HCT116 (cell line): ENCODE measurements at regions not wholly inside any gene's neighbourhood (a gene's known extent, or its start where the extent isn't known, plus 50 kb on each side); places are given as distances from the start of the nearest gene placed in this dataset.

ENCODE experiments used
- ATAC-seq: fragments of 200-7000 bp; cut with Tn5 transposase; 2 replicates; pipeline ENCODE4 v1.9.1; 2020; ENCODE audit warnings: mild to moderate bottlenecking, moderate library complexity
- BruUV-seq: library from RNA; stranded (reverse); fragments of 400-500 nt; replicated peaks from 2 replicates; lab custom pipeline; 2021; lab: Mats Ljungman, UMichigan
- CTCF ChIA-PET: fragments of 300-600 bp; sonication (Branson Sonifier 250); formaldehyde crosslinking; loops from one replicate; lab custom pipeline; 2021; ENCODE audit warnings: antibody characterized with exemption; lab: Charles Lee
- POLR2A ChIA-PET: fragments of 300-600, 350-600 bp; sonication (Branson Sonifier 250); formaldehyde crosslinking; loops from one replicate; lab custom pipeline; 2021; ENCODE audit warnings: antibody characterized with exemption; lab: Charles Lee
- RAD21 ChIA-PET, 2 experiments: fragments of 300-600 bp; sonication (Branson Sonifier 250); formaldehyde crosslinking; loops; one replicate each; lab custom pipeline; 2023; ENCODE audit warnings: low total read pairs in 2 of 2; ENCODE audit not compliant: uncharacterized antibody in 2 of 2, unreplicated experiment in 2 of 2, low non-redundant PET in 1 of 2; lab: Charles Lee
- DNase-seq: peaks from one replicate; pipeline ENCODE4 v3.0.0-alpha.2; 2010; ENCODE audit warnings: low read depth, low spot score
- H2AFZ ChIP-seq: fragments of 200-600 bp; shearing (Covaris generic), sonication (generic); 2 replicates; pipeline ENCODE4 v1.6.1; 2017; ENCODE audit warnings: low read depth, mixed run types, mixed read lengths, antibody characterized with exemption, low read length; ENCODE audit not compliant: poor library complexity, severe bottlenecking
- H3K27ac ChIP-seq: 2 replicates; pipeline ENCODE4 v1.5.1; 2012; ENCODE audit warnings: low read depth, low read length
- H3K27me3 ChIP-seq: fragments of 200-600 bp; sonication (generic); 2 replicates; pipeline ENCODE4 v1.6.1; 2016; ENCODE audit warnings: mixed run types, low read length, mixed read lengths; ENCODE audit not compliant: insufficient read depth
- H3K36me3 ChIP-seq, 2 experiments: fragments of 200-500 bp in 1 of 2; fragments of 200-600 bp in 1 of 2; sonication (Bioruptor generic) in 1 of 2; sonication (generic) in 1 of 2; 2 replicates each; pipeline versions ENCODE4 v1.5.1 to v1.6.1; 2014 to 2016; ENCODE audit warnings: low read length in 2 of 2, inconsistent platforms in 1 of 2, mixed read lengths in 1 of 2, mixed run types in 1 of 2; ENCODE audit not compliant: insufficient read depth in 2 of 2, control insufficient read depth in 1 of 2
- H3K4me1 ChIP-seq, 2 experiments: fragments of 200-600 bp in 1 of 2; sonication (generic) in 1 of 2; 2 replicates each; pipeline versions ENCODE4 v1.5.1 to v1.6.1; 2012 to 2017; ENCODE audit warnings: low read length in 2 of 2, inconsistent platforms in 1 of 2, mild to moderate bottlenecking in 1 of 2, mixed read lengths in 1 of 2, mixed run types in 1 of 2, moderate library complexity in 1 of 2; ENCODE audit not compliant: insufficient read depth in 2 of 2, control insufficient read depth in 1 of 2
- H3K4me2 ChIP-seq: fragments of 200-600 bp; sonication (generic); 2 replicates; pipeline ENCODE4 v1.6.1; 2017; ENCODE audit warnings: mixed run types, low read length, mixed read lengths
- H3K4me3 ChIP-seq, 2 experiments: fragments of 200-600 bp in 1 of 2; sonication (generic) in 1 of 2; replicated peaks in 1 of 2; 2 replicates each; pipeline ENCODE4 v1.5.1; 2011 to 2016; ENCODE audit warnings: low read length in 2 of 2, control low read depth in 1 of 2, low read depth in 1 of 2, mild to moderate bottlenecking in 1 of 2, mixed read lengths in 1 of 2, mixed run types in 1 of 2
- H3K79me2 ChIP-seq: fragments of 200-600 bp; sonication (generic); 2 replicates; pipeline ENCODE4 v1.6.1; 2017; ENCODE audit warnings: mild to moderate bottlenecking, mixed run types, low read length, moderate library complexity, mixed read lengths; ENCODE audit not compliant: insufficient read depth
- H3K9ac ChIP-seq: fragments of 200-600 bp; sonication (generic); 2 replicates; pipeline ENCODE4 v1.6.1; 2016; ENCODE audit warnings: low read length, mixed read lengths
- H3K9me2 ChIP-seq: fragments of 200-600 bp; sonication (generic), shearing (Covaris generic); 2 replicates; pipeline ENCODE4 v1.6.1; 2017; ENCODE audit warnings: mixed run types, mild to moderate bottlenecking, moderate library complexity; ENCODE audit not compliant: insufficient read depth
- H3K9me3 ChIP-seq, 2 experiments: fragments of 200-500 bp in 1 of 2; fragments of 200-600 bp in 1 of 2; sonication (Bioruptor generic) in 1 of 2; sonication (generic) in 1 of 2; 2 replicates each; pipeline ENCODE4 v1.6.1; 2014 to 2017; ENCODE audit warnings: low read length in 2 of 2, mixed read lengths in 2 of 2, inconsistent platforms in 1 of 2, low read depth in 1 of 2, mild to moderate bottlenecking in 1 of 2, mixed run types in 1 of 2, moderate library complexity in 1 of 2; ENCODE audit not compliant: control insufficient read depth in 1 of 2, insufficient read depth in 1 of 2
- H4K20me1 ChIP-seq: fragments of 200-600 bp; sonication (generic), shearing (Covaris generic); 2 replicates; pipeline ENCODE4 v1.6.1; 2017; ENCODE audit warnings: mixed run types, mild to moderate bottlenecking, moderate library complexity; ENCODE audit not compliant: insufficient read depth
- ATF3 ChIP-seq: IDR thresholded peaks from 2 replicates; pipeline ENCODE4 v1.6.1; 2012
- CBX3 ChIP-seq: IDR thresholded peaks from 2 replicates; pipeline ENCODE4 v1.6.1; 2012; ENCODE audit warnings: low read depth
- CTCF ChIP-seq, 3 experiments: fragments of 200-600 bp in 1 of 3; sonication (generic) in 1 of 3; IDR thresholded peaks in 2 of 3; conservative IDR thresholded peaks in 1 of 3; 2 replicates each; pipeline ENCODE4 v1.5.1; 2012 to 2017; ENCODE audit warnings: low read depth in 2 of 3, low read length in 2 of 3, antibody characterized with exemption in 1 of 3, borderline replicate concordance in 1 of 3, control low read depth in 1 of 3, mild to moderate bottlenecking in 1 of 3, mixed read lengths in 1 of 3, mixed run types in 1 of 3, moderate library complexity in 1 of 3; ENCODE audit not compliant: insufficient read depth in 1 of 3
- EGR1 ChIP-seq: IDR thresholded peaks from 2 replicates; pipeline ENCODE4 v1.6.1; 2012; ENCODE audit warnings: low read depth
- ELF1 ChIP-seq: IDR thresholded peaks from 2 replicates; pipeline ENCODE4 v1.6.1; 2012; ENCODE audit warnings: low read depth, borderline replicate concordance
- EZH2 ChIP-seq: fragments of 200-600 bp; sonication (generic); IDR thresholded peaks from 2 replicates; pipeline ENCODE4 v1.6.1; 2017; ENCODE audit warnings: antibody characterized with exemption, mixed run types
- MAX ChIP-seq: IDR thresholded peaks from 2 replicates; pipeline ENCODE4 v1.6.1; 2012
- POLR2AphosphoS5 ChIP-seq: IDR thresholded peaks from 2 replicates; pipeline ENCODE4 v1.6.1; 2011; ENCODE audit warnings: mild to moderate bottlenecking, low read depth, low read length, moderate library complexity
- RAD21 ChIP-seq: IDR thresholded peaks from 2 replicates; pipeline ENCODE4 v1.6.1; 2012; ENCODE audit warnings: low read depth, mild to moderate bottlenecking
- REST ChIP-seq: IDR thresholded peaks from 2 replicates; pipeline ENCODE4 v1.6.1; 2012; ENCODE audit warnings: low read depth
- TCF7L2 ChIP-seq: IDR thresholded peaks from 2 replicates; pipeline ENCODE4 v1.7.0; 2011; ENCODE audit warnings: borderline replicate concordance, inconsistent platforms; ENCODE audit not compliant: insufficient read depth, insufficient read length; ENCODE audit errors: extremely low read depth
- YY1 ChIP-seq: IDR thresholded peaks from 2 replicates; pipeline ENCODE4 v1.6.1; 2011; ENCODE audit warnings: low read length, low read depth, moderate library complexity, mild to moderate bottlenecking; ENCODE audit not compliant: insufficient replicate concordance; ENCODE audit errors: extremely low read depth
- intact Hi-C: fragments of 100-400 bp; cut with micrococcal nuclease; formaldehyde crosslinking; loops from 2 replicates; pipeline ENCODE4 v1.10.0; 2022

- Histone ChIP-seq H4K20me1 (no peaks in the 10 kb centered on the region), H2AFZ (no peak overlapping the region), H3K4me3 (no peak overlapping the region), H3K9me3 (no peaks in the 10 kb centered on the region), H3K9ac (no peak overlapping the region), H3K4me1 (no peaks in the 10 kb centered on the region), H3K9me2 (no peaks in the 10 kb centered on the region), H3K36me3 (no peaks in the 10 kb centered on the region), H3K27ac (no peak overlapping the region), H3K79me2 (no peaks in the 10 kb centered on the region), H3K4me2 (no peak overlapping the region), H3K27me3 (no peaks in the 10 kb centered on the region)
- TF ChIP-seq EGR1: no peak
- no peak for TF ChIP-seq MAX
- no peak for TF ChIP-seq TCF7L2
- TF ChIP-seq CBX3: no peak
- CTCF ChIA-PET: no interaction called here
- RAD21 ChIA-PET: no interaction called here
- ATAC-seq (no peak), DNase-seq (no peak)
- intact Hi-C loops: no loop called here
- no TSS peak for BruUV-seq
- POLR2A ChIA-PET: no interaction called here
These were observed 810.7 kb upstream of the AMOT start for GRCh38 chrX:113651306-113651705.

- Histone ChIP-seq H3K36me3 (no peaks in the 10 kb centered on the region), H3K4me3 (no peak overlapping the region), H2AFZ (no peak overlapping the region), H3K27ac (no peak overlapping the region), H3K27me3 (no peaks in the 10 kb centered on the region), H3K79me2 (no peaks in the 10 kb centered on the region), H3K4me1 (no peaks in the 10 kb centered on the region), H3K9ac (no peak overlapping the region), H3K4me2 (no peak overlapping the region), H3K9me2 (no peaks in the 10 kb centered on the region), H3K9me3 (no peaks in the 10 kb centered on the region), H4K20me1 (no peaks in the 10 kb centered on the region)
- ATAC-seq: no peak
- TF ChIP-seq CTCF (IDR thresholded peaks at IDR 0.05 in 2 of 3, conservative IDR thresholded peaks at IDR 0.05 in 1 of 3; ENCODE audit: borderline replicate concordance in 1 of 3, insufficient read depth in 1 of 3, low read depth in 2 of 3, low read length in 2 of 3) (no peak), RAD21 (no peak), POLR2AphosphoS5 (no peak), EGR1 (no peak), ELF1 (no peak), EZH2 (no peak), REST (no peak), CBX3 (no peak), ATF3 (no peak), TCF7L2 (no peak), YY1 (no peak)
- intact Hi-C loops: no loop called here
- DNase-seq: no peak
- ChIA-PET RAD21 (no interaction called here), CTCF (no interaction called here), POLR2A (no interaction called here)
- no TSS peak for BruUV-seq
These were observed 803.8 kb upstream of the AMOT start for GRCh38 chrX:113644426-113644825.
